Ishikawa (cell line): ENCODE measurements at regions not wholly inside any gene's neighbourhood (a gene's known extent, or its start where the extent isn't known, plus 50 kb on each side); places are given as distances from the start of the nearest gene placed in this dataset.

Experiments used
- CEBPB ChIP-seq: IDR thresholded peaks from 2 replicates; pipeline ENCODE4 v1.6.1; 2012
- CREB1 ChIP-seq: IDR thresholded peaks from 2 replicates; pipeline ENCODE4 v1.6.1; 2012; ENCODE audit warnings: low read depth
- EGR1 ChIP-seq: IDR thresholded peaks from 2 replicates; pipeline ENCODE4 v1.6.1; 2012
- EP300 ChIP-seq: IDR thresholded peaks from 2 replicates; pipeline ENCODE4 v1.6.1; 2012; ENCODE audit warnings: borderline replicate concordance
- FOXM1 ChIP-seq: IDR thresholded peaks from 2 replicates; pipeline ENCODE4 v1.6.1; 2012; ENCODE audit warnings: low read depth, borderline replicate concordance
- MAX ChIP-seq: IDR thresholded peaks from 2 replicates; pipeline ENCODE4 v1.6.1; 2012
- NFIC ChIP-seq: IDR thresholded peaks from 2 replicates; pipeline ENCODE4 v1.6.1; 2012
- RAD21 ChIP-seq: IDR thresholded peaks from 2 replicates; pipeline ENCODE4 v1.6.1; 2012; ENCODE audit warnings: low read depth
- REST ChIP-seq: IDR thresholded peaks from 2 replicates; pipeline ENCODE4 v1.6.1; 2012; ENCODE audit warnings: low read depth, mild to moderate bottlenecking
- TAF1 ChIP-seq: IDR thresholded peaks from 2 replicates; pipeline ENCODE4 v1.6.1; 2012; ENCODE audit warnings: low read depth, mild to moderate bottlenecking
- TCF12 ChIP-seq: IDR thresholded peaks from 2 replicates; pipeline ENCODE4 v1.6.1; 2012; ENCODE audit warnings: low read depth
- TEAD4 ChIP-seq: IDR thresholded peaks from 2 replicates; pipeline ENCODE4 v1.6.1; 2012
- USF1 ChIP-seq: IDR thresholded peaks from 2 replicates; pipeline ENCODE4 v1.6.1; 2012
- YY1 ChIP-seq: IDR thresholded peaks from 2 replicates; pipeline ENCODE4 v1.6.1; 2012; ENCODE audit warnings: low read depth
- ZBTB7A ChIP-seq: IDR thresholded peaks from 2 replicates; pipeline ENCODE4 v1.6.1; 2012; ENCODE audit warnings: low read depth

- TF ChIP-seq TAF1 (no peak), CEBPB (no peak)
Observed at GRCh38 chr7:25719190-25719896, 432.7 kb upstream of the NFE2L3 start.

- TF ChIP-seq MAX (no peak), TEAD4 (no peak), EGR1 (no peak), CREB1 (no peak), NFIC (no peak), TAF1 (no peak), REST (no peak), USF1 (no peak), FOXM1 (no peak), RAD21 (no peak), ZBTB7A (no peak), TCF12 (no peak), CEBPB (no peak)
Observed at GRCh38 chr7:25720427-25720826, 431.6 kb upstream of the NFE2L3 start.

GRCh38 chr7:25722856-25723255 is 429.1 kb upstream of the NFE2L3 start:
- TF ChIP-seq USF1, result no peak
- TF ChIP-seq YY1, result no peak
- no peak for TF ChIP-seq TCF12
- TF ChIP-seq EGR1, result no peak
- no peak for TF ChIP-seq TEAD4
- TF ChIP-seq CREB1, result no peak
- TF ChIP-seq NFIC, result no peak
- TF ChIP-seq FOXM1, result no peak
- no peak for TF ChIP-seq CEBPB
- TF ChIP-seq MAX, result no peak
- TF ChIP-seq ZBTB7A, result no peak
- no peak for TF ChIP-seq REST
- no peak for TF ChIP-seq TAF1
- TF ChIP-seq RAD21, result no peak
- TF ChIP-seq EP300, result no peak

- TF ChIP-seq TAF1, result no peak
- TF ChIP-seq YY1, result no peak
Observed at GRCh38 chr7:25725451-25725850, 426.5 kb upstream of the NFE2L3 start.

GRCh38 chr7:25726170-25726780 is 425.7 kb upstream of the NFE2L3 start:
- TF ChIP-seq MAX, result no peak

- TF ChIP-seq CREB1 (no peak), YY1 (no peak), ZBTB7A (no peak), RAD21 (no peak), TAF1 (no peak), TEAD4 (no peak), REST (no peak), TCF12 (no peak), MAX (no peak)
Observed at GRCh38 chr7:25726781-25727311, 425.2 kb upstream of the NFE2L3 start.
